ENCODE measurements at regions not wholly inside any gene's neighbourhood (a gene's known extent, or its start where the extent isn't known, plus 50 kb on each side); places are given as distances from the start of the nearest gene placed in this dataset.

GRCh38 chr2:238587776-238588660, 161.3 kb downstream of the ASB1 start:
- H3K9ac ChIP-seq (ENCODE audit: low read length), result no peak overlapping the region
- no peak overlapping the region for H3K4me3 ChIP-seq (ENCODE audit: low read length)
- no peaks in the 10 kb centered on the region for H3K9me3 ChIP-seq (ENCODE audit: control insufficient read depth, low read depth, low read length)
- no peak overlapping the region for H3K27ac ChIP-seq (ENCODE audit: low read length)
- no peaks in the 10 kb centered on the region for H3K36me3 ChIP-seq (ENCODE audit: control insufficient read depth, low read depth, low read length)
- no peaks in the 10 kb centered on the region for H3K4me1 ChIP-seq (ENCODE audit: control insufficient read depth, low read depth, low read length)
- H3K27me3 ChIP-seq (ENCODE audit: control insufficient read depth, insufficient read depth, low read length), result no peaks in the 10 kb centered on the region

GRCh38 chr2:238589591-238590460, 163.1 kb downstream of the ASB1 start:
- Histone ChIP-seq H3K4me3 (ENCODE audit: low read length) (no peak overlapping the region), H3K27me3 (ENCODE audit: control insufficient read depth, insufficient read depth, low read length) (no peaks in the 10 kb centered on the region), H3K27ac (ENCODE audit: low read length) (no peak overlapping the region)

GRCh38 chr2:238591732-238592131, 165.0 kb downstream of the ASB1 start:
- H3K27me3 ChIP-seq (ENCODE audit: control insufficient read depth, insufficient read depth, low read length), result no peaks in the 10 kb centered on the region
- no peak overlapping the region for H3K9ac ChIP-seq (ENCODE audit: low read length)
- H3K36me3 ChIP-seq (ENCODE audit: control insufficient read depth, low read depth, low read length), result no peaks in the 10 kb centered on the region

More at GRCh38 chr2:238589591-238590460, 163.1 kb downstream of the ASB1 start:
- no peaks in the 10 kb centered on the region for H3K36me3 ChIP-seq (ENCODE audit: control insufficient read depth, low read depth, low read length)
- H3K9ac ChIP-seq (ENCODE audit: low read length), result no peak overlapping the region
- no peaks in the 10 kb centered on the region for H3K9me3 ChIP-seq (ENCODE audit: control insufficient read depth, low read depth, low read length)
- H3K4me1 ChIP-seq (ENCODE audit: control insufficient read depth, low read depth, low read length), result no peaks in the 10 kb centered on the region

GRCh38 chr2:238593236-238593635, 166.5 kb downstream of the ASB1 start:
- Histone ChIP-seq H3K36me3 (ENCODE audit: control insufficient read depth, low read depth, low read length) (no peaks in the 10 kb centered on the region), H3K9me3 (ENCODE audit: control insufficient read depth, low read depth, low read length) (no peaks in the 10 kb centered on the region), H3K4me3 (ENCODE audit: low read length) (no peak overlapping the region), H3K4me1 (ENCODE audit: control insufficient read depth, low read depth, low read length) (no peaks in the 10 kb centered on the region), H3K27me3 (ENCODE audit: control insufficient read depth, insufficient read depth, low read length) (no peaks in the 10 kb centered on the region), H3K9ac (ENCODE audit: low read length) (no peak overlapping the region), H3K27ac (ENCODE audit: low read length) (no peak overlapping the region)

More at GRCh38 chr2:238591732-238592131, 165.0 kb downstream of the ASB1 start:
- H3K27ac ChIP-seq (ENCODE audit: low read length), result no peak overlapping the region
- H3K4me3 ChIP-seq (ENCODE audit: low read length), result no peak overlapping the region
- H3K9me3 ChIP-seq (ENCODE audit: control insufficient read depth, low read depth, low read length), result no peaks in the 10 kb centered on the region
- no peaks in the 10 kb centered on the region for H3K4me1 ChIP-seq (ENCODE audit: control insufficient read depth, low read depth, low read length)

GRCh38 chr2:238593678-238594077, 167.0 kb downstream of the ASB1 start:
- H3K4me3 ChIP-seq (ENCODE audit: low read length), result no peak overlapping the region

GRCh38 chr2:238594796-238595749, 168.3 kb downstream of the ASB1 start:
- no peak overlapping the region for H3K4me3 ChIP-seq (ENCODE audit: low read length)
- no peaks in the 10 kb centered on the region for H3K9me3 ChIP-seq (ENCODE audit: control insufficient read depth, low read depth, low read length)
- no peaks in the 10 kb centered on the region for H3K36me3 ChIP-seq (ENCODE audit: control insufficient read depth, low read depth, low read length)
- H3K4me1 ChIP-seq (ENCODE audit: control insufficient read depth, low read depth, low read length), result no peaks in the 10 kb centered on the region
- H3K27ac ChIP-seq (ENCODE audit: low read length), result no peak overlapping the region
- H3K9ac ChIP-seq (ENCODE audit: low read length), result no peak overlapping the region
- H3K27me3 ChIP-seq (ENCODE audit: control insufficient read depth, insufficient read depth, low read length), result no peaks in the 10 kb centered on the region

More at GRCh38 chr2:238593678-238594077, 167.0 kb downstream of the ASB1 start:
- H3K36me3 ChIP-seq (ENCODE audit: control insufficient read depth, low read depth, low read length), result no peaks in the 10 kb centered on the region
- H3K9me3 ChIP-seq (ENCODE audit: control insufficient read depth, low read depth, low read length), result no peaks in the 10 kb centered on the region
- no peak overlapping the region for H3K9ac ChIP-seq (ENCODE audit: low read length)
- no peak overlapping the region for H3K27ac ChIP-seq (ENCODE audit: low read length)
- no peaks in the 10 kb centered on the region for H3K4me1 ChIP-seq (ENCODE audit: control insufficient read depth, low read depth, low read length)
- H3K27me3 ChIP-seq (ENCODE audit: control insufficient read depth, insufficient read depth, low read length), result no peaks in the 10 kb centered on the region

- Histone ChIP-seq H3K36me3 (ENCODE audit: control insufficient read depth, low read depth, low read length) (no peaks in the 10 kb centered on the region), H3K27ac (ENCODE audit: low read length) (no peak overlapping the region), H3K4me1 (ENCODE audit: control insufficient read depth, low read depth, low read length) (no peaks in the 10 kb centered on the region), H3K4me3 (ENCODE audit: low read length) (no peak overlapping the region), H3K27me3 (ENCODE audit: control insufficient read depth, insufficient read depth, low read length) (no peaks in the 10 kb centered on the region), H3K9me3 (ENCODE audit: control insufficient read depth, low read depth, low read length) (no peaks in the 10 kb centered on the region), H3K9ac (ENCODE audit: low read length) (no peak overlapping the region)
These were observed 169.2 kb downstream of the ASB1 start for GRCh38 chr2:238595750-238596570.

GRCh38 chr2:238596571-238597551, 170.1 kb downstream of the ASB1 start:
- H3K27me3 ChIP-seq (ENCODE audit: control insufficient read depth, insufficient read depth, low read length), result no peaks in the 10 kb centered on the region
- no peak overlapping the region for H3K4me3 ChIP-seq (ENCODE audit: low read length)
- no peaks in the 10 kb centered on the region for H3K9me3 ChIP-seq (ENCODE audit: control insufficient read depth, low read depth, low read length)
- H3K27ac ChIP-seq (ENCODE audit: low read length), result no peak overlapping the region
- H3K36me3 ChIP-seq (ENCODE audit: control insufficient read depth, low read depth, low read length), result no peaks in the 10 kb centered on the region
- H3K4me1 ChIP-seq (ENCODE audit: control insufficient read depth, low read depth, low read length), result no peaks in the 10 kb centered on the region
- H3K9ac ChIP-seq (ENCODE audit: low read length), result no peak overlapping the region

GRCh38 chr2:238597638-238598528, 171.2 kb downstream of the ASB1 start:
- no peak overlapping the region for H3K27ac ChIP-seq (ENCODE audit: low read length)

More at GRCh38 chr2:238597638-238598528, 171.2 kb downstream of the ASB1 start:
- Histone ChIP-seq H3K4me3 (ENCODE audit: low read length) (no peak overlapping the region), H3K36me3 (ENCODE audit: control insufficient read depth, low read depth, low read length) (no peaks in the 10 kb centered on the region), H3K4me1 (ENCODE audit: control insufficient read depth, low read depth, low read length) (no peaks in the 10 kb centered on the region), H3K27me3 (ENCODE audit: control insufficient read depth, insufficient read depth, low read length) (no peaks in the 10 kb centered on the region), H3K9ac (ENCODE audit: low read length) (no peak overlapping the region), H3K9me3 (ENCODE audit: control insufficient read depth, low read depth, low read length) (no peaks in the 10 kb centered on the region)
